Liver (tissue), 8 donors: ENCODE measurements at regions not wholly inside any gene's neighbourhood (a gene's known extent, or its start where the extent isn't known, plus 50 kb on each side); places are given as distances from the start of the nearest gene placed in this dataset.

Experiments used
- DNase-seq: peaks from one replicate; pipeline ENCODE4 v3.0.0-alpha.2; 2017; ENCODE audit warnings: low spot score
- H3K27ac ChIP-seq, 2 donors: one replicate each; pipeline ENCODE4 v1.7.0; 2013; ENCODE audit warnings: inconsistent platforms in 2 of 2, low read length in 2 of 2, control low read depth in 1 of 2, low read depth in 1 of 2, mild to moderate bottlenecking in 1 of 2
- H3K27me3 ChIP-seq, 4 donors: one replicate each; pipeline versions ENCODE4 v1.6.1 to v1.7.0; 2013; ENCODE audit warnings: low read length in 3 of 4, inconsistent platforms in 1 of 4, mild to moderate bottlenecking in 1 of 4, moderate library complexity in 1 of 4; ENCODE audit not compliant: control insufficient read depth in 4 of 4, insufficient read depth in 4 of 4
- H3K36me3 ChIP-seq, 4 donors: one replicate each; pipeline versions ENCODE4 v1.6.1 to v1.7.0; 2013; ENCODE audit warnings: low read length in 3 of 4, mild to moderate bottlenecking in 3 of 4, low read depth in 1 of 4, moderate library complexity in 1 of 4; ENCODE audit not compliant: control insufficient read depth in 4 of 4, insufficient read depth in 3 of 4
- H3K4me1 ChIP-seq, 4 donors: one replicate each; pipeline versions ENCODE4 v1.6.1 to v1.7.0; 2013; ENCODE audit warnings: low read length in 3 of 4, mild to moderate bottlenecking in 3 of 4, moderate library complexity in 1 of 4; ENCODE audit not compliant: control insufficient read depth in 4 of 4, insufficient read depth in 4 of 4
- H3K4me3 ChIP-seq, 3 donors: one replicate each; pipeline versions ENCODE4 v1.6.1 to v1.7.0; 2013; ENCODE audit warnings: low read length in 3 of 3, control low read depth in 1 of 3, low read depth in 1 of 3, mild to moderate bottlenecking in 1 of 3
- H3K9ac ChIP-seq, 2 donors: one replicate each; pipeline ENCODE4 v1.7.0; 2013; ENCODE audit warnings: low read length in 2 of 2, mild to moderate bottlenecking in 2 of 2, moderate library complexity in 2 of 2, control low read depth in 1 of 2, low read depth in 1 of 2
- H3K9me3 ChIP-seq, 4 donors: one replicate each; pipeline versions ENCODE4 v1.6.1 to v1.7.0; 2013; ENCODE audit warnings: low read length in 3 of 4; ENCODE audit not compliant: control insufficient read depth in 4 of 4
- CTCF ChIP-seq: fragments of 150-350 bp; IDR thresholded peaks from 2 replicates; pipeline ENCODE4 v1.5.1; 2017; ENCODE audit warnings: improper control_type of control experiment, low read depth, low read length; ENCODE audit not compliant: missing input control
- EGR1 ChIP-seq, 2 donors: IDR thresholded peaks; 2 replicates each; pipeline ENCODE4 v1.6.1; 2016 to 2018; ENCODE audit warnings: antibody characterized with exemption in 2 of 2, low read depth in 2 of 2
- FOXA1 ChIP-seq: IDR thresholded peaks from 2 replicates; pipeline ENCODE4 v1.6.1; 2016; ENCODE audit warnings: antibody characterized with exemption
- FOXA2 ChIP-seq: IDR thresholded peaks from 2 replicates; pipeline ENCODE4 v1.6.1; 2016; ENCODE audit warnings: antibody characterized with exemption
- GABPA ChIP-seq, 2 donors: IDR thresholded peaks in 1 of 2; conservative IDR thresholded peaks in 1 of 2; 2 replicates each; pipeline ENCODE4 v1.6.1; 2016; ENCODE audit warnings: antibody characterized with exemption in 2 of 2, mild to moderate bottlenecking in 1 of 2, moderate library complexity in 1 of 2
- HNF4A ChIP-seq, 2 donors: conservative IDR thresholded peaks; 2 replicates each; pipeline ENCODE4 v1.6.1; 2016; ENCODE audit warnings: antibody characterized with exemption in 2 of 2, mild to moderate bottlenecking in 2 of 2
- JUND ChIP-seq, 2 donors: IDR thresholded peaks; 2 replicates each; pipeline ENCODE4 v1.6.1; 2016; ENCODE audit warnings: antibody characterized with exemption in 2 of 2
- MAX ChIP-seq: IDR thresholded peaks from 2 replicates; pipeline ENCODE4 v1.6.1; 2016; ENCODE audit warnings: antibody characterized with exemption
- NR2F2 ChIP-seq: IDR thresholded peaks from 2 replicates; pipeline ENCODE4 v1.6.1; 2016; ENCODE audit warnings: antibody characterized with exemption
- RAD21 ChIP-seq, 2 donors: IDR thresholded peaks; 2 replicates each; pipeline ENCODE4 v1.6.1; 2016; ENCODE audit warnings: antibody characterized with exemption in 2 of 2, mild to moderate bottlenecking in 2 of 2
- RXRA ChIP-seq, 2 donors: IDR thresholded peaks; 2 replicates each; pipeline ENCODE4 v1.6.1; 2017 to 2018; ENCODE audit warnings: antibody characterized with exemption in 2 of 2, mild to moderate bottlenecking in 1 of 2
- SP1 ChIP-seq: IDR thresholded peaks from 2 replicates; pipeline ENCODE4 v1.6.1; 2018; ENCODE audit warnings: antibody characterized with exemption, mild to moderate bottlenecking
- TAF1 ChIP-seq: conservative IDR thresholded peaks from 2 replicates; pipeline ENCODE4 v1.6.1; 2016; ENCODE audit warnings: antibody characterized with exemption, mild to moderate bottlenecking
- YY1 ChIP-seq: IDR thresholded peaks from 2 replicates; pipeline ENCODE4 v1.6.1; 2016; ENCODE audit warnings: antibody characterized with exemption, mild to moderate bottlenecking
- WGBS: extraction: QIAGEN DNeasy Blood & Tissue Kit; methylation state at CpG from one replicate; pipeline ENCODE4 v1.1.7; 2013; 5-methylcytosine and 5-hydroxymethylcytosine counted together
- TF ChIP-seq, protein P1 (sequence below): IDR thresholded peaks from 2 replicates; pipeline ENCODE4 v1.6.1; 2016; ENCODE audit warnings: antibody characterized with exemption
- donor health status: healthy.
- donor health status: healthy.
- donor health status: healthy.
- donor health status: healthy.
- donor health status: healthy.

DNA sequence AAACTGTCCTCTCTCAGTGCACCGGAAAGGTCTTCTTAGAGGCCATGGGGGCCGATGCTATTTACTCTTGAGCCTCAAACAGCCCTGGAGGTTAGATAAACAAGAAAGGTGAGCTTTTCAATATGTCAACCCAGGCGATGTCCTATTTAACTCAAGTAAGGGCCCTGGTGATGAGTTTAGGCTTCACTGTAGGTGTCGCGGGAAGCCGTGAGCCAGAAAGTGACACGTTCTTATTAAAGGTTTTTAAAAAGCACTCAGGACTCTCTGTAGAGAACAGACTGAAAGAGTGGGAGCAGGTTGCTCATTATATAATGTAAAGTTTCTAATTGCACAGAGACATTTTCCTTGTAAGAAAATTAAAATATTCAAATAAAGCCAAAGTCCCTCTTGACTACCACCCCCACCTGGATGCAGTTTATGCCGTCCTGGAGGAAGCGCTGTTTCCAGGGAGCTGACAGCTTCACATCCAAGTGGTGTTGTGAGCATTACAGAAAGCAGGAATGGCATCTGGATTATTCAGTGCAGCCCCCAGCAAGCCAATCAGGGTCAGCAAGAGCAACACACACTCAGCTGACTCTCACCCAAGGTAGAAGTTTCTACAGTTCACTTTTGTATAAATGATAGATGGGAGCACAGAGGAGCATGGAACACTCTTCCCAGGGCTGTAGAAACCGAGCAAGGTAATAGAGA is 280.3 kb downstream of the DRD1 start:
- no peaks in the 10 kb centered on the region for H3K27me3 ChIP-seq

DNA sequence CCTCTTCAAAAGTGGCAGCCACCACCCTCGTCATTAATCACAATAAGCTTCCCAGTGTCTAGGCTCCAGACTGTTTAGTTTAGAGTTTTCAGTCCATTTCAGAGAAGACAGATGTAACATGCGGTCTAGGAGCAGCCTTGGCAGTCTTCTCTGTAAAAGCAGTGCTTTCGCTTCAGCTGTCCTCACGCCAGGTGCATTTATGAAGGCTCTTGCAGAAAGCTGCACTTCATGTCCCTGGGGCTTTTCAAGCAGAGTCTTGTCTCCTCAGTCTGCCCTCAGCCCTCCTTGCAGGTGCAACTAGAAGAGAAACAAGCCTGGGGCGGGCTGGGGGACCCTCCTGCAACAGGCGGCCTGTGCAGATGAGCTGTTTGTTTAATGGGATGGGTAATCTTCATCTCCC is 281.9 kb downstream of the DRD1 start:
- 86% methylated on average over 6 of the region's 6 CpGs for WGBS
- no peak for DNase-seq

More for the DNA sequence above, 280.3 kb downstream of the DRD1 start:
- H3K9ac ChIP-seq, result no peak overlapping the region
- no peak overlapping the region for H3K4me3 ChIP-seq
- H3K9me3 ChIP-seq, result no peaks in the 10 kb centered on the region
- H3K36me3 ChIP-seq, result no peaks in the 10 kb centered on the region
- 46% methylated on average over 10 of the region's 10 CpGs for WGBS
- no peak for DNase-seq
- TF ChIP-seq RAD21 (IDR thresholded peaks at IDR 0.05), result no peak
- TF ChIP-seq HNF4A (conservative IDR thresholded peaks at IDR 0.05), result no peak
- TF ChIP-seq CTCF, result no peak
- no peak for TF ChIP-seq NR2F2
- TF ChIP-seq FOXA1, result no peak
- TF ChIP-seq JUND (IDR thresholded peaks at IDR 0.05), result no peak
- TF ChIP-seq EGR1 (IDR thresholded peaks at IDR 0.05; ENCODE audit: low read depth in 2 of 2), result no peak
- no peak for TF ChIP-seq TAF1
- no peak for TF ChIP-seq RXRA (IDR thresholded peaks at IDR 0.05)
- no peak for TF ChIP-seq FOXA2
- no peak for TF ChIP-seq SP1
- TF ChIP-seq, protein P1, sequence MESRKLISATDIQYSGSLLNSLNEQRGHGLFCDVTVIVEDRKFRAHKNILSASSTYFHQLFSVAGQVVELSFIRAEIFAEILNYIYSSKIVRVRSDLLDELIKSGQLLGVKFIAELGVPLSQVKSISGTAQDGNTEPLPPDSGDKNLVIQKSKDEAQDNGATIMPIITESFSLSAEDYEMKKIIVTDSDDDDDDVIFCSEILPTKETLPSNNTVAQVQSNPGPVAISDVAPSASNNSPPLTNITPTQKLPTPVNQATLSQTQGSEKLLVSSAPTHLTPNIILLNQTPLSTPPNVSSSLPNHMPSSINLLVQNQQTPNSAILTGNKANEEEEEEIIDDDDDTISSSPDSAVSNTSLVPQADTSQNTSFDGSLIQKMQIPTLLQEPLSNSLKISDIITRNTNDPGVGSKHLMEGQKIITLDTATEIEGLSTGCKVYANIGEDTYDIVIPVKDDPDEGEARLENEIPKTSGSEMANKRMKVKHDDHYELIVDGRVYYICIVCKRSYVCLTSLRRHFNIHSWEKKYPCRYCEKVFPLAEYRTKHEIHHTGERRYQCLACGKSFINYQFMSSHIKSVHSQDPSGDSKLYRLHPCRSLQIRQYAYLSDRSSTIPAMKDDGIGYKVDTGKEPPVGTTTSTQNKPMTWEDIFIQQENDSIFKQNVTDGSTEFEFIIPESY, result no peak
- H3K27ac ChIP-seq, result no peak overlapping the region
- H3K4me1 ChIP-seq, result no peaks in the 10 kb centered on the region

DNA sequence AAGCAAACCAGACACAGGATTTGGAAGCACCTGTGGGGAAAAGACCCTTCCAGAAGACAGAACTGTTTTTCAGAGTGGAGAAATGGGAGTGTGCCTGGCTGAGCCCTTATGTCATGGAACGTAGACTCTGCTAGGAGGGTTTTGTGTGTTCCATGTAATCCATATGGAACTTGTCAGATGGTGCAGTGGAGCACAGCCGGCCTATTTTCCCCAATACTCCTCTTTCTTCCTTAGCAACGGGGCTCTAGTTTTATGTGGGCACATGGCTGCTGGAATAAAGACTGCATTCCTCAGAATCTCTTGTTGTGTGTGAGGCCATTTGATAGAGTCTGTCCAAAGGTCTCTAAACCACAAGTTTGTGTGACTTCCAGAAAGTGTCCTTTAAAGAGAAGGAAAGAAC is 284.0 kb downstream of the DRD1 start:
- whole genome bisulfite sequencing, result 83% methylated on average over 3 of the region's 3 CpGs
- no peaks in the 10 kb centered on the region for H3K27me3 ChIP-seq
- DNase-seq, result no peak
- no peak overlapping the region for H3K27ac ChIP-seq
- no peaks in the 10 kb centered on the region for H3K4me1 ChIP-seq
- no peaks in the 10 kb centered on the region for H3K36me3 ChIP-seq
- TF ChIP-seq EGR1 (IDR thresholded peaks at IDR 0.05; ENCODE audit: low read depth in 2 of 2) (no peak), SP1 (no peak), YY1 (no peak), RXRA (IDR thresholded peaks at IDR 0.05) (no peak)
- H3K9me3 ChIP-seq, result no peaks in the 10 kb centered on the region
- H3K4me3 ChIP-seq, result no peak overlapping the region
- H3K9ac ChIP-seq, result no peak overlapping the region

More for the DNA sequence above, 281.9 kb downstream of the DRD1 start:
- Histone ChIP-seq H3K27me3 (no peaks in the 10 kb centered on the region), H3K36me3 (no peaks in the 10 kb centered on the region), H3K9ac (no peak overlapping the region), H3K4me3 (no peak overlapping the region), H3K27ac (no peak overlapping the region), H3K4me1 (no peaks in the 10 kb centered on the region), H3K9me3 (no peaks in the 10 kb centered on the region)
- no peak for TF ChIP-seq MAX
- no peak for TF ChIP-seq SP1
- no peak for TF ChIP-seq FOXA2
- TF ChIP-seq GABPA (IDR thresholded peaks at IDR 0.05 in 1 of 2, conservative IDR thresholded peaks at IDR 0.05 in 1 of 2), result no peak
- no peak for TF ChIP-seq EGR1 (IDR thresholded peaks at IDR 0.05; ENCODE audit: low read depth in 2 of 2)
